Fibroblast of lung (primary cell): ENCODE measurements at regions not wholly inside any gene's neighbourhood (a gene's known extent, or its start where the extent isn't known, plus 50 kb on each side); places are given as distances from the start of the nearest gene placed in this dataset.

Experiments used
- CTCF ChIP-seq, 2 donors: IDR thresholded peaks in 1 of 2; conservative IDR thresholded peaks in 1 of 2; 1 replicate in 1 of 2; 2 replicates in 1 of 2; pipeline ENCODE4 v1.5.1; 2011 to 2012; ENCODE audit warnings: low read length in 2 of 2, control low read depth in 1 of 2, inconsistent platforms in 1 of 2, low read depth in 1 of 2, mild to moderate bottlenecking in 1 of 2
- EZH2 ChIP-seq: IDR thresholded peaks from 2 replicates; pipeline ENCODE4 v1.5.1; 2012; ENCODE audit warnings: low read length, control low read depth, mild to moderate bottlenecking; ENCODE audit errors: missing control alignments

DNA sequence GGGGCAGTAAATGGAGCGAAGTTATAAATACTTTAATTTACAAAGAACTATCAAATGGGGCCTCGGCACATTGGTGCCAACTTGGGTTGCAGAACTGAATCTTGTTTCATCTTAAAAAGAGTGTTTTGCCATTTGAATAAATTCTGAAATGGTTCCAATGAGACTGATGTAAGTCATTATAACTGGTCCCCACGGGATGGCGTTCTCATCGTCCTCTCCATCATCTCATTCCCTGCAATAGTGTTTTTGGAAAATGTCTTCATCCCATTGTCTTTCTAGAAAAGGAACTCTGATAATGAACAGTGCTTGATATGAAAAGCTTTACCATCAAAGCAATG lies 422.0 kb upstream of the ID2 start:
- TF ChIP-seq EZH2: no peak
- TF ChIP-seq CTCF (conservative IDR thresholded peaks at IDR 0.05 in 1 of 2, IDR thresholded peaks at IDR 0.05 in 1 of 2; ENCODE audit: low read depth in 1 of 2, low read length in 2 of 2): no peak
